Fibroblast of lung (primary cell): ENCODE measurements at regions not wholly inside any gene's neighbourhood (a gene's known extent, or its start where the extent isn't known, plus 50 kb on each side); places are given as distances from the start of the nearest gene placed in this dataset.

Experiments
- CTCF ChIP-seq, 2 donors: IDR thresholded peaks in 1 of 2; conservative IDR thresholded peaks in 1 of 2; 1 replicate in 1 of 2; 2 replicates in 1 of 2; pipeline ENCODE4 v1.5.1; 2011 to 2012; ENCODE audit warnings: low read length in 2 of 2, control low read depth in 1 of 2, inconsistent platforms in 1 of 2, low read depth in 1 of 2, mild to moderate bottlenecking in 1 of 2
- EZH2 ChIP-seq: IDR thresholded peaks from 2 replicates; pipeline ENCODE4 v1.5.1; 2012; ENCODE audit warnings: low read length, control low read depth, mild to moderate bottlenecking; ENCODE audit errors: missing control alignments

GRCh38 chr16:54582631-54583250, 296.2 kb upstream of the IRX3 start:
- TF ChIP-seq CTCF (conservative IDR thresholded peaks at IDR 0.05 in 1 of 2, IDR thresholded peaks at IDR 0.05 in 1 of 2; ENCODE audit: low read depth in 1 of 2, low read length in 2 of 2) (no peak), EZH2 (no peak)
